Mucosa of descending colon (tissue), 3 donors: ENCODE measurements at regions not wholly inside any gene's neighbourhood (a gene's known extent, or its start where the extent isn't known, plus 50 kb on each side); places are given as distances from the start of the nearest gene placed in this dataset.

ENCODE experiments used
- ATAC-seq: fragments of 200-7000 bp; cut with Tn5 transposase; one replicate; pipeline ENCODE4 v1.9.1; 2020; ENCODE audit warnings: mild to moderate bottlenecking, moderate library complexity
- DNase-seq, 3 donors: peaks; one replicate each; pipeline ENCODE4 v3.0.0-alpha.2; 2020
- H3K36me3 ChIP-seq: fragments of 200-600 bp; one replicate; pipeline ENCODE4 v1.8.0; 2021; ENCODE audit warnings: low read depth, mild to moderate bottlenecking
- H3K4me1 ChIP-seq: fragments of 200-600 bp; one replicate; pipeline ENCODE4 v1.8.0; 2021; ENCODE audit warnings: low read depth, mild to moderate bottlenecking
- H3K4me3 ChIP-seq: fragments of 200-600 bp; one replicate; pipeline ENCODE4 v1.8.0; 2021; ENCODE audit warnings: mild to moderate bottlenecking
- H3K9me3 ChIP-seq: fragments of 200-600 bp; one replicate; pipeline ENCODE4 v1.8.0; 2021; ENCODE audit warnings: mild to moderate bottlenecking
- CTCF ChIP-seq: fragments of 200-600 bp; IDR thresholded peaks from one replicate; pipeline ENCODE4 v1.8.0; 2022; ENCODE audit warnings: antibody characterized with exemption, mild to moderate bottlenecking
- intact Hi-C, 2 donors: fragments of 100-400 bp; cut with DNase I in 1 of 2; cut with micrococcal nuclease in 1 of 2; formaldehyde crosslinking; loops; one replicate each; pipeline versions ENCODE4 v1.11.0 to v1.11.1; 2022; cut with DNase I, micrococcal nuclease
- donor health status: DM: no; HTN: no; CAD: no; lungs with moderate emphysema.
- donor health status: DM: no; HTN: no; CAD: no.
- donor health status: DM: no; HTN: yes; CAD: no.

GRCh38 chrX:112979879-112980278, 139.2 kb upstream of the AMOT start:
- no peaks in the 10 kb centered on the region for H3K9me3 ChIP-seq
- H3K4me3 ChIP-seq, result no peak overlapping the region
- no peak for DNase-seq
- no peaks in the 10 kb centered on the region for H3K4me1 ChIP-seq
- H3K36me3 ChIP-seq, result no peaks in the 10 kb centered on the region
- ATAC-seq, result no peak
- TF ChIP-seq CTCF, result no peak
- intact Hi-C loops, result no loop called here

- Histone ChIP-seq H3K4me1 (no peaks in the 10 kb centered on the region), H3K36me3 (no peaks in the 10 kb centered on the region), H3K4me3 (no peak overlapping the region), H3K9me3 (no peaks in the 10 kb centered on the region)
- ATAC-seq (no peak), DNase-seq (no peak)
- TF ChIP-seq CTCF, result no peak
- intact Hi-C loops, result no loop called here
Measured at GRCh38 chrX:112968351-112969133, 127.9 kb upstream of the AMOT start.

GRCh38 chrX:112967903-112968302, 127.3 kb upstream of the AMOT start:
- H3K9me3 ChIP-seq, result no peaks in the 10 kb centered on the region
- no peak overlapping the region for H3K4me3 ChIP-seq
- H3K4me1 ChIP-seq, result no peaks in the 10 kb centered on the region
- ATAC-seq, result no peak
- no peak for TF ChIP-seq CTCF
- no peaks in the 10 kb centered on the region for H3K36me3 ChIP-seq
- intact Hi-C loops, result no loop called here
- DNase-seq, result no peak

GRCh38 chrX:112967341-112967740, 126.7 kb upstream of the AMOT start:
- intact Hi-C loops, result no loop called here
- no peaks in the 10 kb centered on the region for H3K36me3 ChIP-seq
- H3K4me1 ChIP-seq, result no peaks in the 10 kb centered on the region
- ATAC-seq, result no peak
- H3K4me3 ChIP-seq, result no peak overlapping the region
- no peak for DNase-seq
- no peaks in the 10 kb centered on the region for H3K9me3 ChIP-seq
- no peak for TF ChIP-seq CTCF

- Histone ChIP-seq H3K9me3 (no peaks in the 10 kb centered on the region), H3K4me3 (no peak overlapping the region), H3K36me3 (no peaks in the 10 kb centered on the region), H3K4me1 (no peaks in the 10 kb centered on the region)
- DNase-seq (no peak), ATAC-seq (no peak)
- TF ChIP-seq CTCF, result no peak
- intact Hi-C loops, result no loop called here
Measured at GRCh38 chrX:112961981-112962380, 121.3 kb upstream of the AMOT start.
